HEK293T (cell line): ENCODE measurements at regions not wholly inside any gene's neighbourhood (a gene's known extent, or its start where the extent isn't known, plus 50 kb on each side); places are given as distances from the start of the nearest gene placed in this dataset.

Experiments used
- ARNT ChIP-seq: fragments of 450-650 bp; IDR thresholded peaks from 2 replicates; pipeline ENCODE4 v1.6.1; 2017; ENCODE audit warnings: mild to moderate bottlenecking
- BHLHE40 ChIP-seq: fragments of 450-650 bp; IDR thresholded peaks from 2 replicates; pipeline ENCODE4 v1.6.1; 2016; ENCODE audit warnings: mild to moderate bottlenecking, moderate library complexity, borderline replicate concordance
- FOXA1 ChIP-seq: fragments of 450-650 bp; IDR thresholded peaks from 2 replicates; pipeline ENCODE4 v1.6.1; 2016; ENCODE audit warnings: mild to moderate bottlenecking
- FOXK2 ChIP-seq: fragments of 450-650 bp; IDR thresholded peaks from 2 replicates; pipeline ENCODE4 v1.6.1; 2016; ENCODE audit warnings: mild to moderate bottlenecking
- FOXM1 ChIP-seq: fragments of 450-650 bp; IDR thresholded peaks from 2 replicates; pipeline ENCODE4 v1.6.1; 2017; ENCODE audit warnings: mild to moderate bottlenecking, borderline replicate concordance
- HDGF ChIP-seq: fragments of 450-650 bp; IDR thresholded peaks from 2 replicates; pipeline ENCODE4 v1.6.1; 2017; ENCODE audit warnings: antibody characterized with exemption, borderline replicate concordance
- L3MBTL2 ChIP-seq: fragments of 450-650 bp; conservative IDR thresholded peaks from 2 replicates; pipeline ENCODE4 v1.6.1; 2016; ENCODE audit warnings: mild to moderate bottlenecking
- LEF1 ChIP-seq: fragments of 450-650 bp; IDR thresholded peaks from 2 replicates; pipeline ENCODE4 v1.6.1; 2017; ENCODE audit warnings: mild to moderate bottlenecking, borderline replicate concordance
- PKNOX1 ChIP-seq: fragments of 450-650 bp; IDR thresholded peaks from 2 replicates; pipeline ENCODE4 v1.6.1; 2016
- SP1 ChIP-seq: fragments of 450-650 bp; IDR thresholded peaks from 2 replicates; pipeline ENCODE4 v1.6.1; 2017
- SUZ12 ChIP-seq: fragments of 450-650 bp; IDR thresholded peaks from 2 replicates; pipeline ENCODE4 v1.6.1; 2016; ENCODE audit warnings: mild to moderate bottlenecking
- TARDBP ChIP-seq: fragments of 450-650 bp; IDR thresholded peaks from 2 replicates; pipeline ENCODE4 v1.6.1; 2016

- TF ChIP-seq LEF1 = no peak
- TF ChIP-seq HDGF = no peak
- no peak for TF ChIP-seq FOXA1
- TF ChIP-seq BHLHE40 = no peak
- no peak for TF ChIP-seq L3MBTL2
- TF ChIP-seq SUZ12 = no peak
- TF ChIP-seq FOXK2 = no peak
- no peak for TF ChIP-seq FOXM1
- TF ChIP-seq ARNT = no peak
- TF ChIP-seq TARDBP = no peak
- TF ChIP-seq SP1 = no peak
- TF ChIP-seq PKNOX1 = no peak
Measured at GRCh38 chrX:150308532-150309157, 54.5 kb upstream of the MAMLD1 start.
